NCI-H1105 treated with DMSO at 0.1 percent for 48 hours (cell line): ENCODE measurements at regions not wholly inside any gene's neighbourhood (a gene's known extent, or its start where the extent isn't known, plus 50 kb on each side); places are given as distances from the start of the nearest gene placed in this dataset.
"Not testable (repeated sequence)": the region's sequence is repeated elsewhere in the genome, so short reads cannot be mapped to it uniquely, and the experiment has no call there.

Experiments used
- DNase-seq: peaks from one replicate; lab custom pipeline; 2025; lab: John Stamatoyannopoulos, UW

DNA sequence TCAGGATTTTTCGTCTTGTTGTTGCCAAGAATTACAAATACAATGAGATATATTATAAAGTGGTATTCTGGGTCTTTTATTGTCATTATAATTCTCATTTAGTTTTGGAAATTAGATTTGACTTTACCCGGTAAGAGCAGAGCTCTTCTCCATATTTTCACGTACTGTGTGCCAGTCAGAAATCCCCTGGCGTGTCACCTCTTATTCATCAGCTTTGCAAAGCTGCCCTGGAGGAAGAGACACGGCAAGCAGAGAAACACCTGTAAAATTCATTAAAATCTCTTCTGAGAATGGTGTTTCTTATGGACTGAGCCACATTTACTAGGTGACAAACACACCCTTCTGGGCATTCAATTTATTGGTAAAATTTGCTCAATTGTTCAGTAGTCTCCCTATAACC lies 440.4 kb downstream of the HINT1 start:
- DNase-seq, result no peak

DNA sequence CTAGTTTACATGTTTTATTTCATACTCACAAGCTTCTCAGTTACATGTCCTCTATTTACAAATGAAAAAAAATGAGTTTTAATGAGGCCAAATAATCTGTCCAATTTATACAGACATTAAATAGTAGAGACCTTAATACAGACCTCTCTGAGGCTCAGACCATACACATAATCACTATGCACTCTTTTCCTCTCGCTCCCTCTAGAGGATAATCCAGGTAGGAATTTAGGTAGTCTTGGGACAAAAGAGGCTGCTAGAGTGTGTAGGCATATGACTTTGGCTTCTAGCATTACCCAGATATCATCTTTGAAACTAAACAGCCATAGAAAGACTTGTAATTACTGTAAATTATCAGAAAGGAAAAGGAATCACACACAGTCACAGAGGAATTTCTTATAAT lies 444.7 kb downstream of the HINT1 start:
- DNase-seq, result peak; percentile 0

DNA sequence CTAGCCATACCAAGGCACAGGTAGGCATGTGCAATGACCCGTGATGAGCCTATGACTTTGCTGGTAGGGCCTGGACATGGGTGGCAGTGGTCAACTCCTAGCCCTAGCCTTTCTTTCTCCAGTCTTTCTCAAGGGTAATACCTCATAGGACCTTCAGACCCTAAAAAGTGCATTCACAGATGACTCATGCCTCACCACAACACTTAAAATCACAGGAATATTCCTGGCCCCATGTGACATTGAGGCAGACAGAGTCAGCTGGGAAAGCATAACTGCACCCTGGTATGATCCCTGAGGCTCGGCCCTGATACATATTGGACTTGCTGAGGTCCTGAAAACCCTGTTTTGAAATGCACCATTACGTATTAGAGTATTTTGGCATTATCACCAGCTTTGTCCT lies 449.5 kb downstream of the HINT1 start:
- no peak for DNase-seq

DNA sequence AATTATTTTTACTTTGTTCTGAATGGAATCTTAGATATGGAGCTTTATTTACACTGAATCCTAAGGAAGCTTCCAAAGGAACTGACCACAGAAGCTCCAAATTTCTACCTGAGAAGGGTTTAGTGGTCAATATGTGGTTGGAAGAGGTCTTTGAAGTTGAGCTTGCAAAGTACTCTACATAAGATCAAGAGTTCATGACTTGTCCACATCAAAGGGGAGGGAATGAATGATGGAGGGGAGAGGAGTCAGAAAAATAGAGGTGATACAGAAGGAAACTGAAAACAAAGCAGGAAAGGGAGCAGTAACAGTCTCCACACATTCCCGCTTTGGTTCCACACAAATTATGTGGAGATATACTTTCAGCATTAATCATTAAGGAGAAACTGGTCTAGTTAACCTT lies 450.9 kb downstream of the HINT1 start:
- no peak for DNase-seq

DNA sequence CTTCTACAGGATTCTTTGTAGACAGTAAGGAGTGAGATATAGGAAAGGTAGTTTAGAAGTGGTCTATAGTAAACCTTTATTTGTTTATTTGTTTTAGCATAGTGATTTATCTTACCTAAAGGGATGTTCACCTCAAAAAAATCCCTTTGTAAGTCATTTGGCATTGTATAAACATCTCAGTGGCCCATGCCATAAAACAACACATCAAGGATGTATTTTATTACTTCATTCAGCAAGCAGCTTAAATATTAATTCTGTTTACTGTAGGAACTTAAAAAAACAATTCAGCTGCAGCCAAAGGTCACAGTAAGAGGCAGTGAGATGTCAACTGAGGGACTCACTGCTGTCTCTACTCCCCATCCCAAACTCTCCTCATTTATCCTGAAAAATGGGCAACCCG lies 452.7 kb downstream of the HINT1 start:
- DNase-seq, result no peak

DNA sequence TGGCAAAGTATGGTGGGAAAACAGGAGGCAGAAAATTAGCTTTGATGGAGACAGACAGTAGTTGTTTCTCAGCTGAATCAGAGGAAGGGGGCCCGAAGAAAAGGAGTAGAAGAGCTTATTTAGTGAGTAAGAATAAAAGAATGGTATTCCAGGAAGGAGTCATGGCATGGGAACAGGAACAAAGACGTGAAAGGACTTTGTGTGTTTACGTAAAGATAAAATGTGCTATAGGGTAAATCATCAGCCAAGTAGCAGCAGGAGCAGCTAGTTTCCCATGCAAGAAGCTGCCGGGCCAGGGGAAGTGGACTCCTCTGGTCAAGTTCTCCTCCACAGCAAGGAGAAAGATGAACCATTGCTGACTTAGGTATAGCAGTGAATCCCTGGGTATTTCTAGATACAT lies 454.5 kb downstream of the HINT1 start:
- no peak for DNase-seq

DNA sequence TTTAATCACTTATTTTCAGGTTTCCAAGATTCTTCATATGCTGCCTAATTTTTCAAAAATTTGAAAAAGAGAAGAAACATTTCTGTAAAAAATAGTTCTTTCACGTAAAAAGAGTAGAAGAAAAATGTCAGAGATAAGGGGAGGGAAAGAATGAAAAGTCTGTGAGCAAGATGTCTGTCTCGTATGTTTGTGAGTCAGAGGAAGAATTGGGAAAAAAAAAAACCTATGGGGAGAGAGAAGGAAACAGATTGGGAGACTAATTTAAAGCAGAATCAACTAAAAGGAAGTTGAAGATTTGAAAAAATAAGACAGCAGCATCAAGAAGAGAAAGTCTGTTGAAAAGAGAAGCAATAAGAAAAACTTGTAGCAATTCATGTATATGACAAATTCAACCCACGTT lies 456.3 kb downstream of the HINT1 start:
- no peak for DNase-seq

DNA sequence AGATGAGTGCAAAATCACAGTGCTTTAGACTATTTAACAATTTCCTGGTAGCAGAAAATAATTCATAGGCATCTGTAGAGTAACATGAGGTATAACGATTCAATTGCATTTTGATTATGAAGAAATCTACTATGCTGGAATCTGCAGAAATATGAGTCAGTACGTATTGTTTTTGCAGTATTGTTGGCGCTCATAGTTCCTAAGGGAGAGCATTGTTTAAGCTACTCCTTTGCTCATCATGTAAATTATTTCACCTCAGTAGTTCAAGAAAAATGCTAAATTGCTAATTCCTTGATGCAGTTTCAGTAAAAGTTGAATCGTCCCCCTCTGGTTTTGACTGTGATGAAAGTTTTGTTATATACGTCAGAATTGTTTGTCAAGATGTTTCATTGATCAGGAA lies 458.4 kb downstream of the HINT1 start:
- DNase-seq, result no peak

DNA sequence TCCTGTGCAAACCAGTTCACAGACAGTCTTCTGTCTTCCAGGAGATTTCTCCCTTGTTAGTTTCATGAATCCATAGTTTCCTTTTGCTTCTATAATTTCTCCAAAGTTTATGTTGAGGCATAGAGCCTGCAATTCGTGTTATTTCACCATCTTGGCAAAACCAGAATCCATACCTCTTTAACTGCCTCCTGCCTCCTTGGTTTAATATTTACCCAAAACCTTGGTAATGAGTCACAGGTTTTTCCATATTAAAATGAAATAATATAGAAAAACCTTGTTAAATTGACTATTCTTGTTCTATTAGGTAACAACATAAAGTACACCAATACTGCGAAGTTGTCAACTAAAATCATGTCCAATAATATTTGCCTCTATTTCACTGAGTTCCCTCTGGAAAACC lies 459.7 kb downstream of the HINT1 start:
- no peak for DNase-seq

DNA sequence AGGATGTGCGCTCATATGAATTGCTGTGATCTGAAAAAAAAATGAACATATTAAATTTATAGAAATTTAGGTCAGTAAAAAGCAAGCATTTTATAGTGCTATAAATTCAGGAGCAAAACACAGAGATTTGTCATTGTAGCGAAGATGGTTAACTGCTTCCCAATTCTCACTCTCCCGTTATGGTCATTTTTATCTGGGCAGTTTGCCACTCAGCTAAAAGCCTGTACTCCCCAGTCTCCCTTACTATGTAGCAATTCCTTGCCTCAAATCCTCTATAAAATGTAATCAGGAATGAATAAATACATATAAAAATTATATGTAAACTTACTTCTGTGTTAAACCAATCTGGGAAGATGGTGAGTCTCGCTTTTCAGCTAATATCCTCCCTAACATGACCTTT lies 471.5 kb downstream of the HINT1 start:
- DNase-seq, result no peak

DNA sequence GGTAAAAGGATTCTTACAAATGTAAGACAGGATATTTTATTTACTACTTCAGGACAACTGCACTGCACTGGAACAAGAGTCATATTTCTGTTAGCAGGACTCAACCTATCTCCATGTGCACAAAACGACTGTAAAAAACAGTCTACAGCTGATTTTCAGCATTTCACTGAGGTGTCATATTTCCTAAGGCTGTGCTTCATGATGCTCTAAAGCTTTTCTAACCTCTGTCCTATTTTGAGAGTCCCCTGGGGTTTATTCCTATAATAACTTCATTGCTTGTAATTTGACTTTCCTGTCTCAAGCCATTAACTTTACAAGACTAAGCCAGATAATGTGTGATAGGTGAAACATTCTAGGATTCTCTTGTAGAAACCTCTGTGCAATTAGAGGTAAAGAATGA lies 472.3 kb downstream of the HINT1 start:
- DNase-seq, result no peak

DNA sequence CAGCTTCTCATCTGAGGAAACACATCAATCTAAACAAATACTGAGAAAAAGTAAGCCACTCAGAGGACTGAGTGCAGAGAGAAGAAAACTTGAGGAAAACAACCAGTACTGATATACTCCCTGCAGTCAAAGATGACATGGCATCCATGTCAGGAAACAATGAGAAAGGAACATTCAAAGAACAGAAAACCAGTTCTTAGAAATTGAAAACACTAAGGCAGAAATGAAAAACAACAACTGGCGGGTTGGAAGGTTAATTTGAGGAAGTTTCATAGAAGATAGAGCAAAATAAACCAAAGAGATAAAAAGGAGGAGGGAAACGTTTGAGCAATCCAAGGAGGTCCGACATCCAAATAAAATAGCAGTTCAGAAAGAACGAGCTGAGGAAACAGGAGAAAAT lies 475.2 kb downstream of the HINT1 start:
- DNase-seq, result no peak

DNA sequence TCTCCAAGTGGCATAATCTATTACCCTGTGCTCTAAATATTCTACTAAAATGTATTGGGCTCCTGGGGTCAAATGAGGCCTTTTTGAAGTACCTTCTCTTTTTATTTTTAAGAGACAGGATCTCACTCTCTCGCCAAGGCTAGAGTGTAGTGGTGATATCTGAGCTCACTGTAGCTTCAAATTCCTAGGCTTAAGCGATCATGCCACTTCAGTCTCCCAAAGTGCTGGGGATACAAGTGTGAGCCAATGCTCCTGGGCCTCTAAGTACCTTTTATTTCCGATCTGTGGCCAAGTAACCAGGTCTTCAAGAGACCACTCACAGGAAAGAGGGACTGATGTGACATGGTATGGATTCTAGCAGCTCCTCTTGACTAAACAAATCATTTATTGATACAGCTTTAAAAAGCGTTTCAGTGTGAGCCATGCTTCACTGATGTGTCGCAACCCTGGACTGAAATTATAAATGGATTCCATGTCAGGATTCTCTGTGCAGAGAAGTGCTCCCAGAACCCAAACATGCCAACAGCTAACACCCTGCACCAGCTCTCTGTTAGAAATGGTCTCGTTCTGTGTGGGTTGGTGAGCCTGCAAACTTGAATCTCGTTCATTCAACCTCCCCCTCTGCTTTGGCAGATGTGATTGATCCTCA lies 477.8 kb downstream of the HINT1 start:
- no peak for DNase-seq

DNA sequence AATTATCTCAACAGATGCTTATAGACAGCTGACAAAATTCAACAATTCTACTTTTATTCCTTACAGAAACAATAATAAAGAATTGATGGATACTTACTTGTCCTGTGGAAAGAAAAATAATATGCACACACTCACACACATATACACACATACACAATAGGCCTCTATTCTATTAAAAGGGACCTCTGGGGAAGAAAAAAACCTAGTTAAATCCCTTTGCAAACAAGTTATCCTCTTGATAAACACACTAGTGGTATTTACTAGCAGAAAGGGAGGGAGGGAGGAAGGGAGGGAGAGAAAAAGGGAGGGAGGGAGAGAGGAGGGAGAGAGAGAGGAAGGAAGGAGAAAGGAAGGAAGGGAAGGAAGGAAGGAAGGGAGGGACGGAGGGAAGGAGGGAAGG lies 486.4 kb downstream of the HINT1 start:
- DNase-seq, result no peak

DNA sequence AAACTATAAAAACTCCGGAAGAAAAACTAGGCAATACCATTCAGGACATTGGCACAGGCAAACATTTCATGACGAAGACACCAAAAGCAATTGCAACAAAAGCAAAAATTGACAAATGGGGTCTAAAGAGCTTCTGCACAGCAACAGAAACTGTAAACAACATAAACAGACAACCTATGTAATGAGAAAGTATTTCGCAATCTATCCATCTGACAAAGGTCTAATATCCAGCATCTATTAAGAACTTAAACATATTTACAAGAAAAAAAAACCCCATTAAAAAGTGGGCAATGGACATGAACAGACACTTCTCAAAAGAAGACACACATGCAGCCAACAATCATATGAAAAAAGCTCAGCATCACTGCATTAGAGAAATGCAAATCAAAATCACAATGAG lies 498.6 kb downstream of the HINT1 start:
- DNase-seq, result no peak

DNA sequence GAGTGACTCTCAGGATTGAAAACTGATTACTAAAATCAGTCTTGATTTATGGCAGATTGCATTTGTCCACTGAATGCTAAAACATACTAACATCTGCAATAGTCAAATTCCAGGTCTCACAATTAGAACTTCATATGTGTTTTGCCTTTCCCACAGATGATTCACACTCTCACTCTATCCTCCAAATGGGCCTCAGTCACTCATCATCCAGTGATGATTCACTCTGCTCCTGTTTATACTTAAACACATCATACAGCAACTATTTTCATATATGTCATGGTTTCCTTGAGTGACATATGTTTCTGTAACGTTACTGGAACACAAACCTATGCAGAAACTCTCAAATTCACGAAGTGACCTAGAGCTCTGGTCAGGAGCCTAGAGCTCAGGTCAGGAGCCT lies 512.9 kb downstream of the HINT1 start:
- no peak for DNase-seq

DNA sequence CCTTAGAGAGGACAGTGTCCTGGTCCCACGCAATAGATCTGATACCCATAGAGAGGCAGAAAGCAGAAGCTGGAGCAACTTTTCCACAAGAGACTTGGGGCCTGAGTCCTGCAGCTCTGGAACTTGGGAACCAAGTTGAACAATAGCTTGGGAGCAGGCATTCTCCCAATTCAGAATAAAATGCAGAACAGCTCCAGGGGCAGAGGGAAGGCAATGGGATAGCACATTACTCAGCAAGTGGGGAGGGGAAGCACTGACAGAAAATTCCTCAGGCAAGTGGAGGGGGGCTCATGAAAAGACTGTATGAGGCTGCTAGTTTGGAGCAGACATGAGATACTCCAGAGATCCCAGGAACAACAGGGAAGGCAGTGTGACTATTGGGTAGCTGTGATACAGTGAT lies 513.6 kb downstream of the HINT1 start:
- no peak for DNase-seq

DNA sequence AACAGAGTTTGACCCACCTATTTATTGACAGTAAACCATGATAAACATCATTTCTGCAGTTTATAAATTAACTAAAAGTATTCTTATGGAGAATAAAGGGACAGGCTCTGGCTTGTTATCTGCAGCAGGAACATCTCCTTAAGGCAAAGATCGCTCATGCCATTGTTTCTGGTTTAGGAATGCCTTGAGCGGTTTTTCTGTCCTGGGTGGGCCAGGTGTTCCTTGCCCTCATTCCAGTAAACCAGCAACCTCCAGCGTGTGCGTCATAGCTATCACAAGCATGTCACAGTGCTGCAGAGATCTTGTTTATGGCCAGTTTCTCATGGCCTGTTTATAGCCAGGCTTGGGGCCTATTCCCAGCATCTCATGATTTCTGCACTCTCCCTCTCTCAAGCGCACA lies 521.7 kb downstream of the HINT1 start:
- DNase-seq, result no peak

DNA sequence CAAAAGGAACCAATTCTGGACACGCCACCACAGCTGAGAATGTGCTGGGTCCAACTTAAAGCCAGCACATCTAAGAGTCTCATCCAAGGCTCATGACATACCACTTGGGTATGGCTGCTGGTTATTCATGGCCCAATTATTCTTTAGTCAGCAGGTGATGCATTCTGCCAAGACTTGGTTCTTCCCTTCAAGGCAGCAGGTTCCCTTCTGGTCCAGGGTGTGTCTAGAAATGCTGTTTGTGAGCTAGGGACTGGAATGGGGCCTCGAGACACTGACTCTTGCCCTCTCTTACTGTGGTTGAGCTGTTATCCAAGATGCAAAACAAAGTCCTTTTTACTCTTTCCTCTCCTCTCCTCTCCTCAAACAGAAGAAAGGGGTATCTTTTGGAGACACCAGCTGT lies 522.6 kb downstream of the HINT1 start:
- DNase-seq, result no peak

DNA sequence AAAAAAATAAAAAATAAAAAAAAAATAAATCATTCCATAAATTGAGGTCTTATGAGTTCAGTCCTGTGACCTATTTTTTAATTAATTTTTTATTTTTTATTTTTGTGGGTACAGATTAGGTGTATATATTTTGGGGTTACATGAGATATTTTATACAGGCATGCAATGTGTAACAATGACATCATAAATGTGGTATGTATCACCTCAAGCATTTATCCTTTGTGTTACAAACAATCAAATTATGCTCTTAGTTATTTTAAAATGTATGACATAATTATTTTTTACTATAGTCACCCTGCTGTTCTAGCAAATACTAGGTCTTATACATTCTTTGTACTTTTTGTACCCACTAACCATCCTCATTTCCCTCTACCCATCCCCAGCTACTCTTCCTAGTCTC lies 537.9 kb downstream of the HINT1 start:
- no peak for DNase-seq

DNA sequence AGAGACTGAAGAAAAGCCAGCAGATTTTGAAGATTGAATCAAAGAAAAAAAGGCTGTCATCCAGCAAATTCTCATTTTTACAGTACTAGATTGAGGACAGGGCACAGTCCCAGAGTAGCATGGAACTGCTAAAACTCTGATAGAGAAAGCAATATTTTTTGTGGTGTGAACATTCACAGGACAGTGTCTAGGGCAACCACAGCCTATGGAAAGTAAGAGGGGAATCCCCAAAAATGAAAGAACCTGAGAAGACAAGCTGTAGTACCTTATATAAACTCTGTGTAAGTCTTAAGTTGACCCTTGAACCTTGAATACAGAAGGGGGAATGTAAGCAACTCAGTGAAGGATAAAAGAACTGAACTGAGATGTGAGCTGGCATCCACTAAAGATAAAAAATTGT lies 540.3 kb downstream of the HINT1 start:
- no peak for DNase-seq

DNA sequence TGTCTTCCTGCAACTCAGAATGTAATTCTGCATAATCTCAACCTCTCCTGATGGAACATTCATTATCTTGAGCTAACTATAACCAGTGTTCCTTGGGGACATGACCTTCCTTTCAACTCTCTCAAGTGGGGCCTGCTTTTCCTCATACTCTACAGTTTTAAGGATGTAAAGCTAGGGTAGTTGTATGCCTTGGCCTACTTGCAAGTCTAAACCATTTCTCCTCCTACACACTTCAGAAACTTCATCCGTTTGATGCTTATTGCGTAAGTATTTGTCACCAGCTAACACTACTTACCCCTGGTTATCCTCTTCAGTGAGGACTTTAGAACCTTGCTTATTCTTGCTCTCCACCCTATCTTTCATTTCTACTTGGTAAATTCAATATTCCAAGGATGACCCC lies 548.9 kb downstream of the HINT1 start:
- DNase-seq, result no peak

DNA sequence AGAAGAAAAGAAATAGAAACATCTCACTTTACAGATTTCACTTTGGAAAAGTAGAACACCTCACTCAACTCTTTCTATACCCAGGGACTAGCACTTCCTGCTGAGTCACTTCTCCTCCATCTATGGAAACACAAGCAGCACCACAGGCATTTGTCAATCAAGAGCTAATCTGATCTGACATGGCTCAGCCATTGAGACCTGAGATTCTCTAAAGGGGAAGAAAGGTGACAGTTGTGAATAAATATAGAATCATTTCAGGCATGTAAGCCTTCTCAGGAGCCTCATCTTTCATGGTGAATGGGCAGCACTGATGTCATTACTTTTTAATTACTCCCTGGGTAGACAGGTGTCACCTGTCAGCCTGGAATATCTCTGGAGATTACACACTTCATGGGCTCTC lies 559.8 kb downstream of the HINT1 start:
- DNase-seq, result no peak

DNA sequence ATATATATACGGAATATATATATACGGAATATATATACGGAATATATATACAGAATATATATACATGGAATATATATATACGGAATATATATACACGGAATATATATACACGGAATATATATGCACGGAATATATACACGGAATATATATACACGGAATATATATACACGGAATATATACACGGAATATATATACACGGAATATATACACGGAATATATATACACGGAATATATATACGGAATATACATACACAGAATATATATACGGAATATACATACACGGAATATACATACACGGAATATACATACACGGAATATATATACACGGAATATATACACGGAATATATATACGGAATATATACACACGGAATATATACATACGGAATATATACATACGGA lies 568.4 kb downstream of the HINT1 start:
- not testable (repeated sequence) for DNase-seq

DNA sequence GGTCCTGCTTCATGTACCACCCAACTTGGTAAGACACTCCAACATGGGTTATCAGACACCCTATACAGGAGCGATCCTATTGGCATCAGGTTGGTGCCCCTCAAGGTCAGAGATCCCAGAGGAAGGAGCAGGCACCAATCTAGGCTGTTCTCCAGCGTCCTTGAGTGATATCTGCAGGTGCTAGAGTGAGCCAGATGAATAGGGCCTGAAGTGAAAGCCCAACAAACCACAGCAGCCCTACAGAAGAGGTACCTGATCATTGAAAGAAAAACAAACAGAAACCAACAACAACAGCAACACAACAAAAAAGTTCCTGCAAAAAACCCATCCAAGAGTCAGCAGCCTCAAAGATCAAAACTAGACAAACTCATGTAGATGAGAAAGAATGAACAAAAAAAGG lies 584.8 kb downstream of the HINT1 start:
- DNase-seq, result no peak
